Stimulated activated naive CD8-positive, alpha-beta T cell treated with anti-CD3 and anti-CD28 coated beads, Interleukin-15, Interleukin-2, amounts not matched to agents 100 ng/mL and 50 ng/mL, for 24 hours (primary cell): ENCODE measurements at regions not wholly inside any gene's neighbourhood (a gene's known extent, or its start where the extent isn't known, plus 50 kb on each side); places are given as distances from the start of the nearest gene placed in this dataset.

Source experiments
- H3K27ac Mint-ChIP-seq: one replicate; pipeline ENCODE4 v1.8.0; 2021; ENCODE audit warnings: mild to moderate bottlenecking, mixed read lengths
- H3K27me3 Mint-ChIP-seq: one replicate; pipeline ENCODE4 v1.8.0; 2021; ENCODE audit warnings: mixed read lengths
- H3K36me3 Mint-ChIP-seq: one replicate; pipeline ENCODE4 v1.8.0; 2021; ENCODE audit warnings: low read depth, mixed read lengths
- H3K4me1 Mint-ChIP-seq: one replicate; pipeline ENCODE4 v1.8.0; 2021; ENCODE audit warnings: low read depth, mixed read lengths
- H3K4me3 Mint-ChIP-seq: one replicate; pipeline ENCODE4 v1.8.0; 2021; ENCODE audit warnings: mild to moderate bottlenecking, mixed read lengths
- H3K9me3 Mint-ChIP-seq: one replicate; pipeline ENCODE4 v1.8.0; 2021; ENCODE audit warnings: mixed read lengths

GRCh38 chr13:40333226-40333625 is 333.2 kb downstream of the FOXO1 start:
- peaks cover 34% of the 10 kb centered on the region for H3K4me1 Mint-ChIP-seq
- no peaks in the 10 kb centered on the region for H3K36me3 Mint-ChIP-seq
- H3K27ac Mint-ChIP-seq, result no peak overlapping the region

GRCh38 chr13:40334031-40334430 is 332.4 kb downstream of the FOXO1 start:
- no peaks in the 10 kb centered on the region for H3K27me3 Mint-ChIP-seq
- H3K4me3 Mint-ChIP-seq, result no peak overlapping the region
- H3K36me3 Mint-ChIP-seq, result no peaks in the 10 kb centered on the region
- peaks cover 34% of the 10 kb centered on the region for H3K4me1 Mint-ChIP-seq
- H3K9me3 Mint-ChIP-seq, result no peaks in the 10 kb centered on the region
- no peak overlapping the region for H3K27ac Mint-ChIP-seq

More at GRCh38 chr13:40333226-40333625, 333.2 kb downstream of the FOXO1 start:
- H3K9me3 Mint-ChIP-seq, result no peaks in the 10 kb centered on the region
- H3K4me3 Mint-ChIP-seq, result no peak overlapping the region
- H3K27me3 Mint-ChIP-seq, result no peaks in the 10 kb centered on the region

DNA sequence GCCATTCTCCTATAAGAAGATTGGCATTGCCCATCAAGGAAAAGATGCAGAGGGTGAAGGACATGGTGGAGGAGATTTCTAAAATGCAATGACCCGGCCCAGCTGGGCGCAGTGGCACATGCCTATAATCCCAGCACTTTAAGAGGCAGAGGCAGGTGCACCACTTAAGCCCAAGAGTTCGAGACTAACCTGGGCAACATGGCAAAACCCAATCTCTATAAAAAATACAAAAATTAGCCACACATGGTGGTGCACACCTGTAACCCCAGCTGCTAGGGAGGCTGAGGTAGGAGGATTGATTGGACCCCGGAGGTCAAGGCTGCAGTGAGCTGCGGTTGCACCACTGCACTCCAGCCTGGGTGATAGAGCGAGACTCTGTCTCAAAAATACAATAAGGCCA is 331.8 kb downstream of the FOXO1 start:
- Mint-ChIP-seq H3K27ac (no peak overlapping the region), H3K27me3 (no peaks in the 10 kb centered on the region), H3K9me3 (no peaks in the 10 kb centered on the region), H3K36me3 (no peaks in the 10 kb centered on the region), H3K4me1 (peaks cover 34% of the 10 kb centered on the region), H3K4me3 (no peak overlapping the region)

DNA sequence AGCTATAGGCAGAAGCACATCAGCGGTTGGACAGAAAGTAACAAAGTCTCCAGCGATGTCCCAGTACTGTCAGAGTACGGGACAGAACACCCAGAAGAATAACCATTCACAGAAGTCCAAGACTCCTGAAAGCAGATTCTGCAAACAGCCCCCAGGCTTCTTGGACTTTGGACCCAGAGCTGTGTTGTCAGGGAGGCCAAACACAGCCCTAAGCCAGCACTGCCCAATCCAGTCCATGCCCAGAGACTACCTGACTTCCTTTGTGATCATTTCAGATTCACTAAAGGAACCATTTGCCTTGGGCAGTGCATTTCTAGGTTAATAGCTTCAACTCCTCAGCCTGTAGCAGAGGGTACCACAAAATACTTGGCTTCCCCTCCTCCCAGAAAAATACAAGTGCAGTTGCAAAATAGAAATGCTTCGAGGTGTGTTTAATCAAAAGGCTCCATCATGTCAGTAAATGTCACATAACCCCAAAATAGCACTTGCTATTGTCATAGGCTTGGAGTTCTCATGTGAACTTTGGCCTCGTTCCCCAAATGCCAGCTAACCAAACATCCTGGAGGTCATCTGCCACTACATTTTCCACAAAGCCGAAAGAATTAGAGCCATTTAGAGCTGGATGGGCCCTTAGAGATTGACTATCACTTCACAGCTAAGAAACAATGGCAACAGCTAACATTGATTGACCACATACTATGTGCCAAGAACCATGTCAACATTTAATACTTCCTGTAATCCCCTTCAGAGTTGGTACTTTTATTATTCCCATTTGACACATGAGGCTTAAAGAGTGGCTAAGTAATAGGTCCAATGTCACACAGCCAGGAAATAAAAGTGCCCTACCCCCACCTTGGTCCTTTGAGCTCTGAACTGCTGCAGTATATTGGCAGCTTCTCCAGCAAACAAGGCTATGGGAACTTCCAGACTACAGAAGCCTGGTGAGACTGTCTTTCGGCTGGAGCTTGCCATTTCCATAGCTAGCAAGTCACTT is 329.9 kb downstream of the FOXO1 start:
- no peak overlapping the region for H3K4me3 Mint-ChIP-seq

DNA sequence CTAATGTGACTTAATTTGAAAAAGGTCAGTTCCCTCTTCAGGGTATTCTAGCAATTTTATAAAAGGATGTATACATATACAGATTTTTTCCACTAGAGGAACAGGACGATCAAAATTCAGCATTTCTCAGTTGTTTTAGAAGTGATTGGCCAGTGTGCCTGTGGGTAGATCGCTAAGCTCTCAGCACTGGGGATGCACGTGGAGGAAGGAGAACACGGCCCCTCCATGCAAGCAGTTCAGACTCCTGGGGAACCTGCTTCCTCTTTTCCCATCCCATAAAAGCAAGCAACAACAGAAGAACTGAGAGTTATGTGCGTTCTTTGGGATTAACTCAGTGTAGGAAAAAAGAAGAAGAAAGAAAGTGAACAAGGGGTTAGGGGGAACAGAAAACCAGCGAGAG is 328.8 kb downstream of the FOXO1 start:
- Mint-ChIP-seq H3K36me3 (no peaks in the 10 kb centered on the region), H3K4me1 (peaks cover 18% of the 10 kb centered on the region), H3K27me3 (no peaks in the 10 kb centered on the region), H3K4me3 (no peak overlapping the region), H3K9me3 (no peaks in the 10 kb centered on the region), H3K27ac (peak overlapping the region; percentile 43)

More for the DNA sequence above, 329.9 kb downstream of the FOXO1 start:
- Mint-ChIP-seq H3K36me3 (no peaks in the 10 kb centered on the region), H3K4me1 (peaks cover 24% of the 10 kb centered on the region), H3K9me3 (no peaks in the 10 kb centered on the region), H3K27me3 (no peaks in the 10 kb centered on the region), H3K27ac (peak overlapping the region; percentile 34)

DNA sequence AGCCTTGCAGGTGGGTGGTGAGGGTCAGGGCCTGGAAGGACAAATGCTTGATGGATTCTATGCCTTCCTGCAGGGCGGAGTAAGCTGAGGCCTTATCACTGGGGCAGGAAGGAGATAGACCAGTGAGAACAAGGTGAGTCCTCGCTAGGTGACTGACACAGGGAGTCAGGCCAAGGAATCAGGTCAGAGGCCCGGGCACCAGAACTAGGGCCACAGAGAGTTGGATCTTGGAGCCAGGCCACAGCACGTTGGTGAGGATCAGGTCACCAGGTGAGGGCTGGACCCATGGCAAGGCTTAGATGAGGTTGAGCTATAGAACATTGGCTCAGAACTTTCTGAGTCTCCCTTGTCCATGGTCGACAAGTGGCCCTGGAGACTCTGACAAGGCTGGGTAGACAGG is 328.2 kb downstream of the FOXO1 start:
- H3K4me1 Mint-ChIP-seq, result peaks cover 18% of the 10 kb centered on the region
- H3K9me3 Mint-ChIP-seq, result no peaks in the 10 kb centered on the region
- no peaks in the 10 kb centered on the region for H3K27me3 Mint-ChIP-seq
- no peak overlapping the region for H3K4me3 Mint-ChIP-seq
- no peak overlapping the region for H3K27ac Mint-ChIP-seq
- no peaks in the 10 kb centered on the region for H3K36me3 Mint-ChIP-seq

GRCh38 chr13:40340368-40341095 is 325.9 kb downstream of the FOXO1 start:
- H3K9me3 Mint-ChIP-seq, result no peaks in the 10 kb centered on the region
- no peaks in the 10 kb centered on the region for H3K27me3 Mint-ChIP-seq
- no peaks in the 10 kb centered on the region for H3K36me3 Mint-ChIP-seq
- H3K4me1 Mint-ChIP-seq, result peaks cover 21% of the 10 kb centered on the region
- no peak overlapping the region for H3K4me3 Mint-ChIP-seq
- no peak overlapping the region for H3K27ac Mint-ChIP-seq

GRCh38 chr13:40341096-40341471 is 325.4 kb downstream of the FOXO1 start:
- Mint-ChIP-seq H3K4me3 (no peak overlapping the region), H3K4me1 (peaks cover 19% of the 10 kb centered on the region), H3K27ac (no peak overlapping the region), H3K36me3 (no peaks in the 10 kb centered on the region), H3K27me3 (no peaks in the 10 kb centered on the region), H3K9me3 (no peaks in the 10 kb centered on the region)

GRCh38 chr13:40341501-40341900 is 324.9 kb downstream of the FOXO1 start:
- Mint-ChIP-seq H3K27me3 (no peaks in the 10 kb centered on the region), H3K9me3 (no peaks in the 10 kb centered on the region), H3K4me1 (peaks cover 15% of the 10 kb centered on the region), H3K4me3 (no peak overlapping the region), H3K36me3 (no peaks in the 10 kb centered on the region), H3K27ac (no peak overlapping the region)

GRCh38 chr13:40342461-40342860 is 324.0 kb downstream of the FOXO1 start:
- Mint-ChIP-seq H3K4me1 (peaks cover 8% of the 10 kb centered on the region), H3K27me3 (no peaks in the 10 kb centered on the region), H3K9me3 (no peaks in the 10 kb centered on the region), H3K36me3 (no peaks in the 10 kb centered on the region), H3K4me3 (no peak overlapping the region), H3K27ac (no peak overlapping the region)

GRCh38 chr13:40342901-40343300 is 323.5 kb downstream of the FOXO1 start:
- H3K9me3 Mint-ChIP-seq, result no peaks in the 10 kb centered on the region
- no peak overlapping the region for H3K4me3 Mint-ChIP-seq
- no peaks in the 10 kb centered on the region for H3K27me3 Mint-ChIP-seq
- peaks cover 3% of the 10 kb centered on the region for H3K4me1 Mint-ChIP-seq
- H3K27ac Mint-ChIP-seq, result no peak overlapping the region
- no peaks in the 10 kb centered on the region for H3K36me3 Mint-ChIP-seq

DNA sequence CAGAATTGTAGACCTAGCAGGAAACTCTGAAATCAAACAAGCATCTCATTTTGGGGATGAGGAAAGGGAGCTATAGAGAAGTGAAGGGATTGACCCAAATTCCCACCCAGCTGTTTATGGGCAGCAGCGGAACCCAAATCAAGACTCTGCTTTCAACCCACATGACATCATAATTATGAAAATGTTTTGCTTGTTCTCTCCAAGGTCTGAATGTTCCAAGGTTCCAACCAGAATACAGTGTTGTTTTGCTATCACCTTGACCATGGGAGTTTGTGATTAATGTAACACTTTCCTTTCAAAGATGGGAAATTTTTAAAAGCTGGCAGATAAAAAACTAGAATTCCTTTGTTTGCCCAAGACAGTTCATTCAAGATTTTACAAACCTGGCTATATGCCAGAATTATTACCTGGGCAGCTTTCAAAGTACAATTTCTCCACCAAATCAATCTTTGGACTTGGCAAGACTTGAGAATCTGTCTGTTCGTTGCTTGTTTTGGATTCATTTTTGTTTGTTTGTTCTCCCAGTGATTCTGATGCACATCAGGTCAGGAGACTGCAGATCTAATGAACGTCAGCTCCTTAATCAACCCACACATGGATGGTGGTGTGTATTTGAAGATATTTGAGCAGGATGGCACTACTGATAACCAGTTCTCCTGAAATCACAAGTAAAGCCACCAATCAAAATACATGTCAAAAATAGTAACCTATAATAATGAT is 322.7 kb downstream of the FOXO1 start:
- Mint-ChIP-seq H3K36me3 (no peaks in the 10 kb centered on the region), H3K27ac (no peak overlapping the region), H3K27me3 (no peaks in the 10 kb centered on the region), H3K9me3 (no peaks in the 10 kb centered on the region), H3K4me3 (no peak overlapping the region), H3K4me1 (peaks cover 3% of the 10 kb centered on the region)

DNA sequence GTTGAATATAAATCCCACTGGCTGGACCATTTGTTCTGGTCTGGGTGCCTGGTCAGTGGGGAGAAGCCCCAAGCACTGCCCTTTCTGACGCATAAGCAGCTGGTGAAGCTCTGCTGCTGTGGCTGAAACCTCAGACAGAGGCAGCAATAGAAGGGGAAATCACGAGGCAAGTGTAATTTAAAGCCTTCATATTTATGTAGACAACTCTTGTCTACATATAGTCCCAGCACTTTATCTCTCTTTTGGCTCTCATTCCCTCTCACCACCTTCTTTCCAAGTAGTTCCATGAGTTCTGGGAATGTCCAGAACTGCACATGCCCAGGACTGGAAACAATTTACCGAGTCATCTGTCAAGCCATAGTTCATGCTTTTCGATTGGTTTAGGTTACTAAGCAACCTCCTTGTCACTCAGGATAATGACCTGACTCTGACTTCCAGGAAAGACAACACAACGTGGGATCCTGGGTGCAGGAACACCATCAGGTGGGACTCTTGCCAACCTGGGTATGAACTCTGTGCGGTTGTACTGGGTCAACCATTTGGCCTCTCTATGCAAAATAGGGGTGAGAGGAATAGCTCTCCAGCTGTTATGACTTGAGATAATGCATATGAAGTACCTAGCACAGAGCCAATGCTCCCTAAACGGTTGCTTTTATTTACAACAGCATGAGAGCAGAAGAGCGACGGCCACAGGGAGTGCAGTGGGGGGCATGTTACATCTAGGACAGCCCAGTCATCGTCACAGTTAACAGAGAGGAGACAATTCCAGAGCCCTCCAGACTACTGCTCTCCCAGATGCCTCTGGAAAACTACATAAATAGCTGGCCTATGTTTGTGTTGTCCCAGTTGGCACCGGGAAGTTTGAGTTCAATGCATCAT is 321.9 kb downstream of the FOXO1 start:
- no peak overlapping the region for H3K27ac Mint-ChIP-seq
- peaks cover 3% of the 10 kb centered on the region for H3K4me1 Mint-ChIP-seq
- no peaks in the 10 kb centered on the region for H3K36me3 Mint-ChIP-seq
- H3K27me3 Mint-ChIP-seq, result no peaks in the 10 kb centered on the region
- H3K4me3 Mint-ChIP-seq, result no peak overlapping the region
- no peaks in the 10 kb centered on the region for H3K9me3 Mint-ChIP-seq

DNA sequence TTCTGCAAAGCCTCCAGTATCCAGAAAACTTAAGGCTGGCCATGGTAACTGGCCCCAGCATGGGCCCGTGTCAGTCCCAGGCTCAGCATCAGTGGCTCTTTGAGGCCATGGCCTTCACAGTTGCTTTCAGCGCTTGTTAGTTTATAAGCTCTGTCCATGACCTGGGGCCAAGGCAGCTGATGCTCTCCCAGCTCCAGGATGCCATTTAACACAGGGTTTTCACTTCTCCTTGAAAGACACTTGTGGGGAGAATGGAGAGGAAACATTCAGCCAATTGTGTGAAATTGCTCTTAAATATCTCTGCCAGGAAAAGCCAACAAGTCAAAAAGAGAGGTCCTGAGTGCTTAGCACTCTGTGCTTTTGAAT is 321.3 kb downstream of the FOXO1 start:
- H3K36me3 Mint-ChIP-seq, result no peaks in the 10 kb centered on the region
- H3K9me3 Mint-ChIP-seq, result no peaks in the 10 kb centered on the region
- H3K27me3 Mint-ChIP-seq, result no peaks in the 10 kb centered on the region
- no peak overlapping the region for H3K4me3 Mint-ChIP-seq
- peaks cover 3% of the 10 kb centered on the region for H3K4me1 Mint-ChIP-seq
- no peak overlapping the region for H3K27ac Mint-ChIP-seq
